OCI-LY1 (cell line): ENCODE measurements at regions not wholly inside any gene's neighbourhood (a gene's known extent, or its start where the extent isn't known, plus 50 kb on each side); places are given as distances from the start of the nearest gene placed in this dataset.

Experiments used
- H2AFZ ChIP-seq: fragments of 200-600 bp; sonication (generic), shearing (Covaris generic); 2 replicates; pipeline ENCODE4 v1.6.0; 2014; ENCODE audit warnings: antibody characterized with exemption, mild to moderate bottlenecking, low read length
- H3F3A ChIP-seq: fragments of 200-600 bp; sonication (generic), shearing (Covaris generic); 2 replicates; pipeline ENCODE4 v1.6.0; 2014; ENCODE audit warnings: mild to moderate bottlenecking, antibody characterized with exemption, low read length, moderate library complexity; ENCODE audit not compliant: insufficient read depth
- H3K27ac ChIP-seq: fragments of 200-600 bp; sonication (generic); 2 replicates; pipeline ENCODE4 v1.5.1; 2014; ENCODE audit warnings: low read length, mixed run types, mild to moderate bottlenecking, low read depth; ENCODE audit not compliant: poor library complexity, severe bottlenecking
- H3K27me3 ChIP-seq: fragments of 200-600 bp; sonication (generic); 2 replicates; pipeline ENCODE4 v1.6.0; 2014; ENCODE audit warnings: antibody characterized with exemption, mild to moderate bottlenecking, low read length, moderate library complexity; ENCODE audit not compliant: insufficient read depth
- H3K36me3 ChIP-seq: fragments of 200-600 bp; sonication (generic); 2 replicates; pipeline ENCODE4 v1.6.1; 2014; ENCODE audit warnings: mild to moderate bottlenecking, antibody characterized with exemption, low read length, moderate library complexity, mixed read lengths; ENCODE audit not compliant: insufficient read depth
- H3K4me1 ChIP-seq: fragments of 200-600 bp; sonication (generic); 2 replicates; pipeline ENCODE4 v1.5.1; 2014; ENCODE audit warnings: mild to moderate bottlenecking, low read length, moderate library complexity; ENCODE audit not compliant: insufficient read depth, severe bottlenecking
- H3K4me2 ChIP-seq: fragments of 200-600 bp; sonication (generic), shearing (Covaris generic); 2 replicates; pipeline ENCODE4 v1.6.1; 2014; ENCODE audit warnings: low read length
- H3K4me3 ChIP-seq: fragments of 200-600 bp; sonication (generic); 2 replicates; pipeline ENCODE4 v1.5.1; 2014; ENCODE audit warnings: low read length, low read depth, mild to moderate bottlenecking, mixed read lengths; ENCODE audit not compliant: poor library complexity, severe bottlenecking
- H3K79me2 ChIP-seq: fragments of 200-600 bp; shearing (Covaris generic); 2 replicates; pipeline ENCODE4 v1.6.1; 2016; ENCODE audit warnings: mixed run types, low read length, mixed read lengths; ENCODE audit not compliant: insufficient read depth
- H3K9ac ChIP-seq: fragments of 200-600 bp; sonication (generic), shearing (Covaris generic); 2 replicates; pipeline ENCODE4 v1.6.1; 2014; ENCODE audit warnings: mild to moderate bottlenecking, low read length, mixed read lengths
- H3K9me2 ChIP-seq: fragments of 200-600 bp; sonication (generic), shearing (Covaris generic); 2 replicates; pipeline ENCODE4 v1.6.1; 2014; ENCODE audit warnings: low read depth, mild to moderate bottlenecking, low read length, mixed read lengths
- H3K9me3 ChIP-seq: fragments of 200-600 bp; shearing (Covaris generic); 2 replicates; pipeline ENCODE4 v1.6.1; 2014; ENCODE audit warnings: low read length, mixed read lengths
- H4K20me1 ChIP-seq: fragments of 200-600 bp; sonication (generic), shearing (Covaris generic); 2 replicates; pipeline ENCODE4 v1.6.0; 2016; ENCODE audit warnings: mild to moderate bottlenecking, low read length; ENCODE audit not compliant: insufficient read depth
- CTCF ChIP-seq: fragments of 200-600 bp; sonication (generic), shearing (Covaris generic); IDR thresholded peaks from 2 replicates; pipeline ENCODE4 v1.5.1; 2017; ENCODE audit warnings: mild to moderate bottlenecking, antibody characterized with exemption, low read length, moderate library complexity, mixed read lengths
- EZH2 ChIP-seq: fragments of 200-600 bp; sonication (generic), shearing (Covaris generic); IDR thresholded peaks from 2 replicates; pipeline ENCODE4 v1.8.0; 2017; ENCODE audit warnings: borderline replicate concordance, mixed run types, mild to moderate bottlenecking, antibody characterized with exemption, low read length, moderate library complexity, mixed read lengths

- H2AFZ ChIP-seq = no peak overlapping the region
- no peaks in the 10 kb centered on the region for H3K79me2 ChIP-seq
- no peaks in the 10 kb centered on the region for H3K9me3 ChIP-seq
- H3K4me2 ChIP-seq = no peak overlapping the region
- no peaks in the 10 kb centered on the region; the same call in 1 of the 2 replicates for H3K9me2 ChIP-seq
- no peaks in the 10 kb centered on the region for H4K20me1 ChIP-seq
- no peak for TF ChIP-seq EZH2
- no peaks in the 10 kb centered on the region for H3K36me3 ChIP-seq
- no peak overlapping the region for H3K4me3 ChIP-seq
- H3K27me3 ChIP-seq = no peaks in the 10 kb centered on the region
- H3K9ac ChIP-seq = no peak overlapping the region
- no peaks in the 10 kb centered on the region for H3F3A ChIP-seq
- no peak overlapping the region for H3K27ac ChIP-seq
- H3K4me1 ChIP-seq = no peaks in the 10 kb centered on the region
Measured at GRCh38 chr4:45006078-45006477, 279.7 kb upstream of the GNPDA2 start.

- no peaks in the 10 kb centered on the region for H4K20me1 ChIP-seq
- no peaks in the 10 kb centered on the region for H3K79me2 ChIP-seq
- no peak overlapping the region for H2AFZ ChIP-seq
- no peaks in the 10 kb centered on the region; the same call in 1 of the 2 replicates for H3K9me2 ChIP-seq
- TF ChIP-seq EZH2 (no peak), CTCF (no peak)
- no peaks in the 10 kb centered on the region for H3K36me3 ChIP-seq
- H3K9ac ChIP-seq = no peak overlapping the region
- no peak overlapping the region for H3K4me2 ChIP-seq
- no peaks in the 10 kb centered on the region for H3K4me1 ChIP-seq
- no peaks in the 10 kb centered on the region for H3F3A ChIP-seq
- H3K27me3 ChIP-seq = no peaks in the 10 kb centered on the region
- no peak overlapping the region for H3K27ac ChIP-seq
- H3K9me3 ChIP-seq = no peaks in the 10 kb centered on the region
- H3K4me3 ChIP-seq = no peak overlapping the region
Measured at GRCh38 chr4:45004847-45005565, 278.6 kb upstream of the GNPDA2 start.

GRCh38 chr4:45004326-45004725, 278.0 kb upstream of the GNPDA2 start:
- no peaks in the 10 kb centered on the region for H3K79me2 ChIP-seq

More at GRCh38 chr4:45004326-45004725, 278.0 kb upstream of the GNPDA2 start:
- H3K9me2 ChIP-seq = no peaks in the 10 kb centered on the region; the same call in 1 of the 2 replicates
- H3F3A ChIP-seq = no peaks in the 10 kb centered on the region
- H3K27me3 ChIP-seq = no peaks in the 10 kb centered on the region
- H2AFZ ChIP-seq = no peak overlapping the region
- H3K9ac ChIP-seq = no peak overlapping the region
- no peaks in the 10 kb centered on the region for H3K36me3 ChIP-seq
- H3K4me3 ChIP-seq = no peak overlapping the region
- H3K4me2 ChIP-seq = no peak overlapping the region
- no peak overlapping the region for H3K27ac ChIP-seq
- no peaks in the 10 kb centered on the region for H3K9me3 ChIP-seq
- no peaks in the 10 kb centered on the region for H3K4me1 ChIP-seq
- TF ChIP-seq CTCF (no peak), EZH2 (no peak)
- no peaks in the 10 kb centered on the region for H4K20me1 ChIP-seq
